GM18498 (cell line): ENCODE measurements at regions not wholly inside any gene's neighbourhood (a gene's known extent, or its start where the extent isn't known, plus 50 kb on each side); places are given as distances from the start of the nearest gene placed in this dataset.

ENCODE experiments used
- ATAC-seq: cut with Tn5 transposase; IDR thresholded peaks from one replicate; pipeline ENCODE4 v1.9.1; 2021; ENCODE audit warnings: mild to moderate bottlenecking, moderate library complexity; ENCODE audit not compliant: unreplicated experiment

DNA sequence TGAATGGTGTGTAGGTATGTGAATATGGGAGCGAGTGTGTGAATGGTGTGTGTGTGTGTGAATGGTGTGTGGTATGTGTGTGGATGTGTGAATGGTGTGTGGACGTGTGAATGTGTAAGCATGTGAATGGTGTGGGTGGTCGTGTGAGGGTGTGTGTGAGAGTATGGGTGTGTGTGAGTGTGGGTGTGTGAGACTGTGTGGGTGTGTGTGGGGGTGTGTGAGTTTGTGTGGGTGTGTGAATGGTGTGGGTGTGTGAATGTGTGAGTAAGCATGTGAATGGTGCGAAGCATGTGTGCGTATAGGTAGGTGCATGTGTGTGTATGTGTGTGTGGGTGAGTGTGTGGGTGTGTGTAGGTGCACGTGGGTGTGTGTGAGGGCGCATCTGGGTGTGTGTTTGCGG lies 160.7 kb upstream of the COBL start:
- no peak for ATAC-seq

- no peak for ATAC-seq
These were observed 159.4 kb upstream of the COBL start for GRCh38 chr7:51476026-51476425.

- ATAC-seq: no peak
These were observed 156.3 kb upstream of the COBL start for GRCh38 chr7:51472873-51473272.

DNA sequence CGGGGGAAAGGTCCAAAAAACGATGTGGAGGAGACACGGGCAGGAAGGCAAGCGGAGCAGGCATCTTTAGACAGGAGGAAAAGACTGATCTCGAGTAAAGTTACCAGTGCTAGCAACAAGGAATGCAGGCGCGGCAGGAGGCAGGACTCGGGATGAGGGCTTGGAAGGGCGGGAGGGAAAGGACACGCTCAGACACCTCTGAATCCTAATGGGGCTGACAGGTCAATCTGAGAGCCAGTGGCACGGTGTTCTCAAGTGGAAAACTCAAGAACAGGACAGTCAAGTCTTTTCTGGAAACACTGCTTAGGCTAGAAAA lies 155.3 kb upstream of the COBL start:
- no peak for ATAC-seq

DNA sequence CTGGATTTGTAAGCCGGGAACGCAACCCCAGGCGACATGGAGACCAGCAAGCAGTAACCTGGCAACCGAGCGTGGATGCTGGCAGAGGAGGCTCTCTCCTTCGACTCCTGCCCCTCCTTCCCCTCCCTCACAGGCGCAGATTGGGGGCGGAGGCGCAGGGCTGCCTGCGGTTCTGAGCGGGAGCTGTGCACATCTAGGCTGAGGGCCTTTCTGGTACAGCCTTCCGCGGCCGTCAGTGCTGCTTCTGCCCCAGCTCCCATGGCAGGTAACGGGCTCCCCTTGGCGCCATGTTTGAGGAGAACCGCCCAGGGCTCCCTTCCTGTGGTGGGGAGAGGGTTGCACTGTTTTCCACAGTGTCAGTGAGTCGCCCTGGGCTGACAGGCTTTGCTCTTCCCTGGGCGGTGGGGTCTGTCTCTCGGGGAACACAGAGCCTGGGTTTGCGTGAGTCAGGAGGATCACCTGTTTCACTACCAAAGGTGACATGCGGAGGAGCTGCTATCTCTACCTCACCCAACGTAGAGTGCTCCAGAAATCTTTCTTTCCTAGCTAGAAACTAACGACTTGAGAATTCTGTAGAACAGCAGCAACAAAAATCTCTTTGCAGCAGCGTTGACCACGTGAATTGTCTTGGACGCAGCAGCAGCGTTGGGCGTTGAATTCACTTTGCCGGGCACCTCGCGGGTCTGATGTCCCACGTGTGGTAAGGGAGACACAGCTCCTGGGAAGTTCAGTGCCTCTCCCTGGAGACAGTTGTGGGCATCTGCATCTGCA lies 154.8 kb upstream of the COBL start:
- ATAC-seq: no peak

GRCh38 chr7:51467384-51468017 lies 150.9 kb upstream of the COBL start:
- ATAC-seq: no peak

- no peak for ATAC-seq
These were observed 143.2 kb upstream of the COBL start for GRCh38 chr7:51459809-51460208.

- no peak for ATAC-seq
These were observed 142.1 kb upstream of the COBL start for GRCh38 chr7:51458693-51459092.

DNA sequence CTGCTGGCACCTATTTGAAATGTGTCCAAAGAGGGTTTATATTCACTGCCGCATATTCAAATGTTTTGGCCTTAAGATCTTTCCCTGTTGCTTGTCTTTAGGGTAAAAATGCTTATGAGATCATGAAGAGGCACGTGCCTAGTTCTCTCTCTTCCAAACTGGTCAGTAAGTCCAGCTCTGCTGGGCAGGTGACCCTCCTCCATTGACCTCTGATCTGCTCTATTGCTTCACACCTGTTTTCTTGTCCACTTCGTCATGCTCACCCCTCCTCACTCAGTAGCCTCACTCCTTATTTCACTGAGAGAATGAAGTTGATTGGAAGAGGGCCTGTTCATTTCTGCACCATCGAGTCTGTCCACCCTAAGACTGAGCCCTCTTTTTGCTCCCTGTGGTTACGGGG lies 140.5 kb upstream of the COBL start:
- no peak for ATAC-seq

DNA sequence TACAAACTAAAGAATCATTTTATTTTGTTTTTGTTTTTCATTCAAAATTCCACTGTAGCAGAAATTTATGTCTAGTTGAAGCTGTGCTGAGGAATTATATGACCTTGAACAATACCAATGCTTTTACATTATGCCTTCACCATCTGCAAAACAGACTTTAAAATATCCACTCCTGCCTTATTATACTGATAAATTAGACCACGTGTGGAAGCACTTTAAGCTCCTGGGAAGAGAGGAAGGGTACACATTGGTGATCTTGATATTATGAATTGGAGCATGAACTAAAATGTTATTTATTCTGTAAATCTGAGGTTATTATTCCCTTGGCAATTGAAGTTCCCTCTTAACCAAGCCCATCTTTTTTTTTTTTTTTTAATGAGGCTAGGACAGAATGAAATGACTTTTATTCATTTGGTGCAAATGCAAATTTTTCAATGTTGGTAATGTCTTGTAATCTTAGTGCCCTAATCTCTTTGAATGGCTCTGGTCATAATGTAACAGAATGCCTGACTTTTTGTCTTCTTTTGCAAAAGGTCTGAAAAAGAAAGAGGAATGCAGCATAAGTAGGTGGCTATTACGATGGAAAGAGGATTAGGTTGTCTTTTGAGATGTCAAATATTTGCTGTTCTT lies 139.9 kb upstream of the COBL start:
- ATAC-seq: no peak

DNA sequence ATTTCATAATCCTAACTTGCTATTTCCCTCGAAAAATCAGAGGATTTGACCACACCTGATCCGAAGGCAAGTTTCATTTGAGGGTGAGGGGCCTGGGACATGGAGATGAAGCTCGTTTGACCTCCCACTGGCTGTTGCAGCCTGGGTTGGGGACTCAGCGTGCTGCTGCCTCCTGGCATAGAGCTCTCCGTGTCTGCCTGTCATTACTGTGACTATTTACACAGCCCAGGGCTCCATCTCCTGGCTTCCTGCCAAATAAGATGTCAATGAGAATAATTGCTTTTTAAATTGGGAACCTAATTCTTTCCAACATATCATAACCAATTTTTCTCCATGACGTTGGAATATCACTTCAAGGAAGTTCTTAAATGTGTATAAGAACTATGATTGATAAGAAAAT lies 139.3 kb upstream of the COBL start:
- no peak for ATAC-seq

- no peak for ATAC-seq
These were observed 138.9 kb upstream of the COBL start for GRCh38 chr7:51455513-51455912.

- ATAC-seq: no peak
These were observed 138.5 kb upstream of the COBL start for GRCh38 chr7:51455086-51455485.

DNA sequence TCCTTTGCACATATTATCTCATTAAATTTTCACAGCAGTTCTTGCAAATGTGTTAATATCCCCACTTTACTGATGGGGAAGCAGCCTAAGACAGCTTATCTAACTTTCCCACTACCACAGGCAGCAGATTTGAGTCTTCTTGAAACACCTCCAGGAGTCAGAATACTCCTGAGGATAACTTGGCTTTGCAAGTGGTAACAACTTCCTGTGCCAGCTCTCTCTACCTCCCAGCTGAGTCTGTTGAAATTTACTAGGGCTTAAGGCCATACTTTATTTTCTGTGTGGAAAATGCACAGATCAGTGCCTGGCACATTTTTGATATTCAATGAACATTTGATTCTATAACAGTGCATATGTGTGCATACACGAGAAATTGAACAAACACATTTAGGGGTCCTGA lies 136.1 kb upstream of the COBL start:
- no peak for ATAC-seq

DNA sequence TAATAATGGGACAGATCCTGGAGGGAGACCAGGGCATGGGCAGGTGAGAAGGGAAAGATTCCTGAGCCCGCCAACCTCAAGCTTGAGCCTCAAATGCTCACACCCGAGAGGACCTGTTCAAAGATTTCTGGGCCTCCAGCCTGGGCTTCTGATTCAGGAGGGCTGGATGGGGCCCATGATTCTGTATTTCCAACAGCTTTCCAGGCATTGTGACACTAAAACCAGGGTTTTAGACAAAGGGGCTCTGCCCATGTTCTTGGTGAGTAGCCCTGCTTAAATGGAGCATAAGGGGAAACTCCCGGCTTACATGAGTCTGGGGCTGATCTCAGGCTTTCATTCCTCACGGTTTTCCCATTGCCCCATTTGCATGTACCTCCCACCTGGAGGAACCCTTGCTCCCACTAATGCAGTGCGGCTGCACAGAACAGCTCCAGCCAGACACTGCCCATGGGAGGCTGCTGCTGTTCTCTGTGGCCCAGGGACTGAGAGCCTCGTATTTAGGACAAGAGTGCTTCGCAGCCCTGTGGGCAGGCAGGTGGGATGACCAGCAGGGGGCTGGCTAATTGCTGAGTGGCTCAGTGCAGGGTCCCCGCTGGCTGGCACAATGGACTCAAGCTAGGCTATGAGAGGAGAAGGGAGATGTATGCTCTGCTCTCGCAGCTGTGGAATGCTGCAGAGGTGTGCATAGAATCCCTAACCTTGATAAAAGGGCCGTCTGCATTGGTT lies 135.3 kb upstream of the COBL start:
- ATAC-seq: no peak

GRCh38 chr7:51450541-51450940 lies 133.9 kb upstream of the COBL start:
- no peak for ATAC-seq

- no peak for ATAC-seq
These were observed 130.2 kb upstream of the COBL start for GRCh38 chr7:51446785-51447184.

GRCh38 chr7:51446356-51446755 lies 129.7 kb upstream of the COBL start:
- ATAC-seq: no peak

- no peak for ATAC-seq
These were observed 128.3 kb upstream of the COBL start for GRCh38 chr7:51444936-51445335.

- peak; percentile 58 for ATAC-seq
These were observed 114.0 kb upstream of the COBL start for GRCh38 chr7:51430480-51431086.

GRCh38 chr7:51428217-51428887 lies 111.7 kb upstream of the COBL start:
- no peak for ATAC-seq
